Neural cell (in vitro differentiated cells): ENCODE measurements at regions not wholly inside any gene's neighbourhood (a gene's known extent, or its start where the extent isn't known, plus 50 kb on each side); places are given as distances from the start of the nearest gene placed in this dataset.

Experiments used
- EZH2 ChIP-seq: fragments of 200-600, 300-800 bp; shearing (Covaris generic), sonication (generic); IDR thresholded peaks from 2 replicates; pipeline ENCODE4 v1.6.1; 2014; ENCODE audit warnings: antibody characterized with exemption, low read length, borderline replicate concordance, mild to moderate bottlenecking; ENCODE audit not compliant: insufficient read depth, poor library complexity, severe bottlenecking
- POLR2AphosphoS5 ChIP-seq: IDR thresholded peaks from 2 replicates; pipeline ENCODE4 v1.6.1; 2012
- SMC3 ChIP-seq: fragments of 450-650 bp; conservative IDR thresholded peaks from 2 replicates; pipeline ENCODE4 v1.6.1; 2014; ENCODE audit warnings: antibody characterized with exemption, mild to moderate bottlenecking, moderate library complexity; ENCODE audit not compliant: poor library complexity
- TF ChIP-seq, protein P1 (sequence below): fragments of 450-650 bp; IDR thresholded peaks from 2 replicates; pipeline ENCODE4 v1.5.1; 2014; ENCODE audit warnings: antibody characterized with exemption, mild to moderate bottlenecking, moderate library complexity; ENCODE audit not compliant: poor library complexity, severe bottlenecking
- TF ChIP-seq, protein P2 (sequence below): IDR thresholded peaks from 2 replicates; pipeline ENCODE4 v1.6.1; 2012; ENCODE audit warnings: borderline replicate concordance

DNA sequence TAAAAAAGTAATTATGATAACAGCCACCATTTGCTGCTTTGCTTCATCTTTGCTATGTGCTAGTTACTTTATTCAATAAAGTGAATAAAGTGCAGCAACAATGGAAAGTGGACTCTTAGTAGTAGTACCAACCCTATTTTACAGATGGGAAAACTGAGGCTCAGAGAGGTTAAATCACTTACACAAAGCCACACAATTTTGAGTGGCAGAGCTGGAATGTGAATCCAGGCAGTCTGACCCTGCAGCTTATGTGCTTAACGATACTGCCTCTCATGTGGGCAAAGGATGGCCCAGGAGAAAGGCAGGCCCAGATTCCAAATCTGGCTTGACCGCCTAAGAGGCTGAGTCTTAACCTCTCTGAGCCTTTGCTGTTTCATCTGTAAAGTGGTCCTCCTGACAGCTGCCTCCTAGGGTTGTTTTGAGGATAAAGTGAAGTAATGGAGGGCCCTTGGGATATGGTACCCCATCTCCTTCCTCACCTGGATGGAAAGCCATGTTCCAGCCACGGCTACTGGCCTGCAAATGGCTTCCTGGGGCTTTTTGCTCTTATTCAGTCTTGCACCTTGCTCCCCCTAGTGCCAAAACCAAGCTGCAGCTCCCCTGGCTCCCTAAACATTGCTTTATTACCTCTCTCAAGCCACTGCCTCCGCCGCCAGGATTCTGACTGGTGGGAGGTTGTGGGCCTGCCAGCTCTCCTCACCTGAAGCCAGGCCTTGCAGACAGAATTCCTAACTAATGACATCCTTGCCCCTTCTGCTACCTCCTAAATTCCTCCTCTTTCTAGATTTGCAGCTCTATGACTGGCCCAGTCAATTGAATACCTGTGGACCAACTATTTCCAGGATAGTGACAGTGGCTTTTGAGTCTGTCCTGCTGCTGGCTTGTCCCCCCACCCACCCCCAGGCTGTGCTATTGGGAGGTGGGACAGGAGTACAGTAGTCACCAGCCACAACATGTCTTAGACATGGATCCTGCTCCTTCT is 283.3 kb upstream of the PWP1 start:
- TF ChIP-seq SMC3 (peak; percentile 28), EZH2 (no peak), POLR2AphosphoS5 (no peak)
- TF ChIP-seq, protein P1, sequence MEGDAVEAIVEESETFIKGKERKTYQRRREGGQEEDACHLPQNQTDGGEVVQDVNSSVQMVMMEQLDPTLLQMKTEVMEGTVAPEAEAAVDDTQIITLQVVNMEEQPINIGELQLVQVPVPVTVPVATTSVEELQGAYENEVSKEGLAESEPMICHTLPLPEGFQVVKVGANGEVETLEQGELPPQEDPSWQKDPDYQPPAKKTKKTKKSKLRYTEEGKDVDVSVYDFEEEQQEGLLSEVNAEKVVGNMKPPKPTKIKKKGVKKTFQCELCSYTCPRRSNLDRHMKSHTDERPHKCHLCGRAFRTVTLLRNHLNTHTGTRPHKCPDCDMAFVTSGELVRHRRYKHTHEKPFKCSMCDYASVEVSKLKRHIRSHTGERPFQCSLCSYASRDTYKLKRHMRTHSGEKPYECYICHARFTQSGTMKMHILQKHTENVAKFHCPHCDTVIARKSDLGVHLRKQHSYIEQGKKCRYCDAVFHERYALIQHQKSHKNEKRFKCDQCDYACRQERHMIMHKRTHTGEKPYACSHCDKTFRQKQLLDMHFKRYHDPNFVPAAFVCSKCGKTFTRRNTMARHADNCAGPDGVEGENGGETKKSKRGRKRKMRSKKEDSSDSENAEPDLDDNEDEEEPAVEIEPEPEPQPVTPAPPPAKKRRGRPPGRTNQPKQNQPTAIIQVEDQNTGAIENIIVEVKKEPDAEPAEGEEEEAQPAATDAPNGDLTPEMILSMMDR, result peak; percentile 44
- TF ChIP-seq, protein P2, sequence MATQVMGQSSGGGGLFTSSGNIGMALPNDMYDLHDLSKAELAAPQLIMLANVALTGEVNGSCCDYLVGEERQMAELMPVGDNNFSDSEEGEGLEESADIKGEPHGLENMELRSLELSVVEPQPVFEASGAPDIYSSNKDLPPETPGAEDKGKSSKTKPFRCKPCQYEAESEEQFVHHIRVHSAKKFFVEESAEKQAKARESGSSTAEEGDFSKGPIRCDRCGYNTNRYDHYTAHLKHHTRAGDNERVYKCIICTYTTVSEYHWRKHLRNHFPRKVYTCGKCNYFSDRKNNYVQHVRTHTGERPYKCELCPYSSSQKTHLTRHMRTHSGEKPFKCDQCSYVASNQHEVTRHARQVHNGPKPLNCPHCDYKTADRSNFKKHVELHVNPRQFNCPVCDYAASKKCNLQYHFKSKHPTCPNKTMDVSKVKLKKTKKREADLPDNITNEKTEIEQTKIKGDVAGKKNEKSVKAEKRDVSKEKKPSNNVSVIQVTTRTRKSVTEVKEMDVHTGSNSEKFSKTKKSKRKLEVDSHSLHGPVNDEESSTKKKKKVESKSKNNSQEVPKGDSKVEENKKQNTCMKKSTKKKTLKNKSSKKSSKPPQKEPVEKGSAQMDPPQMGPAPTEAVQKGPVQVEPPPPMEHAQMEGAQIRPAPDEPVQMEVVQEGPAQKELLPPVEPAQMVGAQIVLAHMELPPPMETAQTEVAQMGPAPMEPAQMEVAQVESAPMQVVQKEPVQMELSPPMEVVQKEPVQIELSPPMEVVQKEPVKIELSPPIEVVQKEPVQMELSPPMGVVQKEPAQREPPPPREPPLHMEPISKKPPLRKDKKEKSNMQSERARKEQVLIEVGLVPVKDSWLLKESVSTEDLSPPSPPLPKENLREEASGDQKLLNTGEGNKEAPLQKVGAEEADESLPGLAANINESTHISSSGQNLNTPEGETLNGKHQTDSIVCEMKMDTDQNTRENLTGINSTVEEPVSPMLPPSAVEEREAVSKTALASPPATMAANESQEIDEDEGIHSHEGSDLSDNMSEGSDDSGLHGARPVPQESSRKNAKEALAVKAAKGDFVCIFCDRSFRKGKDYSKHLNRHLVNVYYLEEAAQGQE, result no peak
